Hepatocyte (in vitro differentiated cells): ENCODE measurements at regions not wholly inside any gene's neighbourhood (a gene's known extent, or its start where the extent isn't known, plus 50 kb on each side); places are given as distances from the start of the nearest gene placed in this dataset.

Source experiments
- DNase-seq: peaks from one replicate; pipeline ENCODE4 v3.0.0-alpha.2; 2016; ENCODE audit warnings: low spot score
- H2AFZ ChIP-seq: fragments of 200-600 bp; sonication (generic); 2 replicates; pipeline ENCODE4 v1.6.0; 2016; ENCODE audit warnings: antibody characterized with exemption, mild to moderate bottlenecking
- H3K27ac ChIP-seq: fragments of 200-600 bp; sonication (generic); 2 replicates; pipeline ENCODE4 v1.5.1; 2016; ENCODE audit warnings: mild to moderate bottlenecking
- H3K27me3 ChIP-seq: fragments of 200-600 bp; sonication (generic); 2 replicates; pipeline ENCODE4 v1.6.1; 2016
- H3K36me3 ChIP-seq: fragments of 200-600 bp; sonication (generic); replicated peaks from 2 replicates; pipeline ENCODE4 v1.5.1; 2016; ENCODE audit warnings: low read depth; ENCODE audit not compliant: insufficient read depth
- H3K4me1 ChIP-seq: fragments of 200-600 bp; sonication (generic); 2 replicates; pipeline ENCODE4 v1.5.1; 2016; ENCODE audit warnings: mild to moderate bottlenecking, moderate library complexity; ENCODE audit not compliant: insufficient read depth
- H3K4me2 ChIP-seq: fragments of 200-600 bp; sonication (generic); 2 replicates; pipeline ENCODE4 v1.6.0; 2016
- H3K4me3 ChIP-seq: fragments of 200-600 bp; sonication (generic); 2 replicates; pipeline ENCODE4 v1.5.1; 2016; ENCODE audit warnings: mild to moderate bottlenecking
- H3K79me2 ChIP-seq: fragments of 200-600 bp; sonication (generic); 2 replicates; pipeline ENCODE4 v1.6.0; 2017; ENCODE audit warnings: mild to moderate bottlenecking
- H3K9me2 ChIP-seq: fragments of 200-600 bp; sonication (generic); replicated peaks from 2 replicates; pipeline ENCODE4 v1.6.0; 2017; ENCODE audit warnings: mild to moderate bottlenecking; ENCODE audit not compliant: insufficient read depth
- H3K9me3 ChIP-seq: fragments of 200-600 bp; sonication (generic); 2 replicates; pipeline ENCODE4 v1.5.1; 2016; ENCODE audit warnings: low read depth, mild to moderate bottlenecking
- H4K20me1 ChIP-seq: fragments of 200-600 bp; sonication (generic); 2 replicates; pipeline ENCODE4 v1.6.0; 2016; ENCODE audit warnings: mild to moderate bottlenecking; ENCODE audit not compliant: insufficient read depth, poor library complexity, severe bottlenecking
- EZH2 ChIP-seq: fragments of 200-600 bp; sonication (generic); IDR thresholded peaks from 2 replicates; pipeline ENCODE4 v1.6.1; 2016; ENCODE audit warnings: antibody characterized with exemption, mild to moderate bottlenecking, borderline replicate concordance
- EZH2phosphoT487 ChIP-seq: fragments of 200-600 bp; sonication (generic); IDR thresholded peaks from one replicate; pipeline ENCODE4 v1.6.1; 2018; ENCODE audit warnings: antibody characterized with exemption, mild to moderate bottlenecking, low read depth, moderate library complexity; ENCODE audit not compliant: unreplicated experiment, severe bottlenecking
- WGBS: methylation state at CpG from one replicate; pipeline ENCODE4 v1.1.6; 2016; ENCODE audit warnings: low lambda C conversion rate; ENCODE audit errors: missing lambda C conversion rate; 5-methylcytosine and 5-hydroxymethylcytosine counted together
- TF ChIP-seq, protein P1 (sequence below): fragments of 200-600 bp; sonication (generic); IDR thresholded peaks from 2 replicates; pipeline ENCODE4 v1.5.1; 2016; ENCODE audit warnings: antibody characterized with exemption, mild to moderate bottlenecking; ENCODE audit not compliant: poor library complexity

DNA sequence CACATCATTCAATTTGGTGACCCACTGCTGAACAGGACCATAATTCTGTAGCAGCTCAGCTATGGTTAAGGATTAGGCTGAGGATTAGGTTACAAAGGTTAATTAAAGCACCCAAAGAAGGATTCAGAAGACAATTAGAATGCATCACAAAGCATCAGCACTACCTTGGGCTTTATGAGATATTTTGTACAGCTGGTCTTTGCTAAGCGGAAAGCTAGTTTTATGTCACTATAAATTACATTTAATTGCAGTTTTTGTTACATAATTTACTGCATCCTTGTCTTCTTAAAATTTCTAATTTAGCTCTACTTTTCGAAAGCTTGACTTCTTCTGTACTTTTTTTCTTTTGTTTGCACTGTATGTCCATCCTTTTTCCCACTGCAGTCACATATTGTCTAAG, 711.5 kb downstream of the RPS29 start:
- Histone ChIP-seq H2AFZ (no peak overlapping the region), H3K4me3 (no peak overlapping the region), H3K27me3 (no peaks in the 10 kb centered on the region), H3K4me1 (no peaks in the 10 kb centered on the region), H3K4me2 (no peak overlapping the region), H3K9me3 (no peaks in the 10 kb centered on the region), H3K27ac (no peak overlapping the region), H4K20me1 (no peaks in the 10 kb centered on the region), H3K9me2 (no peaks in the 10 kb centered on the region), H3K36me3 (no peaks in the 10 kb centered on the region), H3K79me2 (no peaks in the 10 kb centered on the region)
- TF ChIP-seq, protein P1, sequence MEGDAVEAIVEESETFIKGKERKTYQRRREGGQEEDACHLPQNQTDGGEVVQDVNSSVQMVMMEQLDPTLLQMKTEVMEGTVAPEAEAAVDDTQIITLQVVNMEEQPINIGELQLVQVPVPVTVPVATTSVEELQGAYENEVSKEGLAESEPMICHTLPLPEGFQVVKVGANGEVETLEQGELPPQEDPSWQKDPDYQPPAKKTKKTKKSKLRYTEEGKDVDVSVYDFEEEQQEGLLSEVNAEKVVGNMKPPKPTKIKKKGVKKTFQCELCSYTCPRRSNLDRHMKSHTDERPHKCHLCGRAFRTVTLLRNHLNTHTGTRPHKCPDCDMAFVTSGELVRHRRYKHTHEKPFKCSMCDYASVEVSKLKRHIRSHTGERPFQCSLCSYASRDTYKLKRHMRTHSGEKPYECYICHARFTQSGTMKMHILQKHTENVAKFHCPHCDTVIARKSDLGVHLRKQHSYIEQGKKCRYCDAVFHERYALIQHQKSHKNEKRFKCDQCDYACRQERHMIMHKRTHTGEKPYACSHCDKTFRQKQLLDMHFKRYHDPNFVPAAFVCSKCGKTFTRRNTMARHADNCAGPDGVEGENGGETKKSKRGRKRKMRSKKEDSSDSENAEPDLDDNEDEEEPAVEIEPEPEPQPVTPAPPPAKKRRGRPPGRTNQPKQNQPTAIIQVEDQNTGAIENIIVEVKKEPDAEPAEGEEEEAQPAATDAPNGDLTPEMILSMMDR, result no peak
- no peak for TF ChIP-seq EZH2phosphoT487
- no peak for TF ChIP-seq EZH2
- DNase-seq, result no peak
- 88% methylated on average over 2 of the region's 2 CpGs for WGBS

DNA sequence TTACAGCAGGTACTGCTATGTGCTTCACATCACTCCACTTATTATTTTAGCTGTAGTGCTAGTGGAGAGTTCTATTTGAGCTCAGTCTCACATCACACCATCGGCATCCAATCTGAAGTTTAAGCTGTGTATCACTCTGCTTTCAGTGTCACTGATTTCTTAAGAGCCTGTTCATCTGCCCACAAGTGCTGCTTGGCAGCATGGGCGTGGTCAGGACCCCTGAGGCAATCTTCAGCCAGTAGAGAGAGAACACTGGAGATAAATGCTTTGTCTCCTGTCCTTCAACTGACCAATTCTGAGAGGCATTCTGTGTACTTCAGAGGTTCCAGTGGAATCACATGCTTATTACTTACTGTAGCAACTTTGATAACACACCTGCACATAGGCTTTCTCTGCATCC, 728.8 kb downstream of the RPS29 start:
- no peak for DNase-seq
- Histone ChIP-seq H2AFZ (no peak overlapping the region), H3K4me2 (no peak overlapping the region), H3K9me2 (no peaks in the 10 kb centered on the region), H3K4me1 (no peaks in the 10 kb centered on the region), H3K79me2 (no peaks in the 10 kb centered on the region), H3K27me3 (no peaks in the 10 kb centered on the region), H3K36me3 (no peaks in the 10 kb centered on the region), H3K9me3 (no peaks in the 10 kb centered on the region), H3K27ac (no peak overlapping the region), H4K20me1 (no peaks in the 10 kb centered on the region), H3K4me3 (no peak overlapping the region)
- TF ChIP-seq EZH2phosphoT487 (no peak), EZH2 (no peak)
- TF ChIP-seq, protein P1, result no peak
- WGBS, result 74% methylated on average over 2 of the region's 2 CpGs

GRCh38 chr14:48853159-48853558, 733.0 kb downstream of the RPS29 start:
- Histone ChIP-seq H3K36me3 (no peaks in the 10 kb centered on the region), H3K79me2 (no peaks in the 10 kb centered on the region), H3K9me2 (no peaks in the 10 kb centered on the region), H3K4me2 (no peak overlapping the region), H3K27me3 (no peaks in the 10 kb centered on the region), H3K4me1 (no peaks in the 10 kb centered on the region), H3K4me3 (no peak overlapping the region), H3K27ac (no peak overlapping the region), H3K9me3 (no peaks in the 10 kb centered on the region), H4K20me1 (no peaks in the 10 kb centered on the region), H2AFZ (no peak overlapping the region)
- TF ChIP-seq EZH2 (no peak), EZH2phosphoT487 (no peak)
- TF ChIP-seq, protein P1, result no peak
- DNase-seq, result no peak
- WGBS, result 65% methylated on average over 5 of the region's 5 CpGs
